Cerebellar nuclear complex (tissue), 1 donor: ENCODE measurements at regions not wholly inside any gene's neighbourhood (a gene's known extent, or its start where the extent isn't known, plus 50 kb on each side); places are given as distances from the start of the nearest gene placed in this dataset.

ENCODE experiments used
- DNase-seq, 2 experiments: peaks; one replicate each; lab custom pipeline; 2025; lab: John Stamatoyannopoulos, UW

- DNase-seq: no peak
Observed at GRCh38 chr17:34825884-34826283, 135.4 kb downstream of the CCT6B start.

GRCh38 chr17:34825102-34825501, 136.2 kb downstream of the CCT6B start:
- no peak for DNase-seq

GRCh38 chr17:34823023-34823422, 138.2 kb downstream of the CCT6B start:
- no peak for DNase-seq

GRCh38 chr17:34822007-34822739, 139.1 kb downstream of the CCT6B start:
- DNase-seq: peak in 1 of 2 experiments; percentile 18

GRCh38 chr17:34820922-34821321, 140.3 kb downstream of the CCT6B start:
- no peak for DNase-seq

GRCh38 chr17:34820248-34820801, 140.9 kb downstream of the CCT6B start:
- no peak for DNase-seq

- DNase-seq: no peak
Observed at GRCh38 chr17:34817252-34818035, 143.8 kb downstream of the CCT6B start.

GRCh38 chr17:34816848-34817247, 144.4 kb downstream of the CCT6B start:
- DNase-seq: no peak

GRCh38 chr17:34813290-34813689, 148.0 kb downstream of the CCT6B start:
- DNase-seq: no peak

- no peak for DNase-seq
Observed at GRCh38 chr17:34811561-34811960, 149.7 kb downstream of the CCT6B start.

- no peak for DNase-seq
Observed at GRCh38 chr17:34800661-34801060, 160.6 kb downstream of the CCT6B start.

- no peak for DNase-seq
Observed at GRCh38 chr17:34799751-34800150, 161.5 kb downstream of the CCT6B start.

GRCh38 chr17:34798581-34798980, 162.7 kb downstream of the CCT6B start:
- DNase-seq: no peak

- no peak for DNase-seq
Observed at GRCh38 chr17:34797720-34798119, 163.5 kb downstream of the CCT6B start.

- DNase-seq: no peak
Observed at GRCh38 chr17:34793231-34793908, 167.9 kb downstream of the CCT6B start.

GRCh38 chr17:34788696-34789095, 172.6 kb downstream of the CCT6B start:
- no peak for DNase-seq

- no peak for DNase-seq
Observed at GRCh38 chr17:34784526-34784925, 176.7 kb downstream of the CCT6B start.

- no peak for DNase-seq
Observed at GRCh38 chr17:34782271-34782670, 179.0 kb downstream of the CCT6B start.

- no peak for DNase-seq
Observed at GRCh38 chr17:34781571-34782108, 179.6 kb downstream of the CCT6B start.

- no peak for DNase-seq
Observed at GRCh38 chr17:34781071-34781470, 180.2 kb downstream of the CCT6B start.

GRCh38 chr17:34780438-34780837, 180.8 kb downstream of the CCT6B start:
- no peak for DNase-seq
